H9 (cell line): ENCODE measurements at regions not wholly inside any gene's neighbourhood (a gene's known extent, or its start where the extent isn't known, plus 50 kb on each side); places are given as distances from the start of the nearest gene placed in this dataset.

ENCODE experiments used
- DNase-seq: peaks from one replicate; pipeline ENCODE4 v3.0.0-alpha.2; 2017
- H2AFZ ChIP-seq: one replicate; pipeline ENCODE4 v1.6.1; 2013; ENCODE audit warnings: mild to moderate bottlenecking, low read length, control low read depth, moderate library complexity
- H2AK5ac ChIP-seq: 2 replicates; pipeline ENCODE4 v1.6.1; 2013; ENCODE audit warnings: low read length, control low read depth, mixed read lengths; ENCODE audit not compliant: insufficient read length
- H2BK120ac ChIP-seq: one replicate; pipeline ENCODE4 v1.6.1; 2013; ENCODE audit warnings: low read depth, mild to moderate bottlenecking, low read length, control low read depth, inconsistent platforms; ENCODE audit not compliant: poor library complexity, severe bottlenecking
- H2BK12ac ChIP-seq: 2 replicates; pipeline ENCODE4 v1.6.1; 2013; ENCODE audit warnings: low read length, control low read depth, mixed read lengths, low read depth; ENCODE audit not compliant: insufficient read length
- H2BK15ac ChIP-seq: 2 replicates; pipeline ENCODE4 v1.6.1; 2013; ENCODE audit warnings: low read depth, low read length, control low read depth
- H2BK20ac ChIP-seq: one replicate; pipeline ENCODE4 v1.6.1; 2013; ENCODE audit warnings: low read depth, mild to moderate bottlenecking, low read length, control low read depth, inconsistent platforms; ENCODE audit not compliant: poor library complexity, severe bottlenecking
- H2BK5ac ChIP-seq: 2 replicates; pipeline ENCODE4 v1.6.1; 2013; ENCODE audit warnings: low read length, control low read depth, mixed read lengths; ENCODE audit not compliant: insufficient read length
- H3K14ac ChIP-seq: 2 replicates; pipeline ENCODE4 v1.6.1; 2013; ENCODE audit warnings: low read length, control low read depth; ENCODE audit not compliant: insufficient read depth
- H3K18ac ChIP-seq: 2 replicates; pipeline ENCODE4 v1.6.1; 2013; ENCODE audit warnings: low read depth, mild to moderate bottlenecking, mixed read lengths, low read length, control low read depth; ENCODE audit not compliant: insufficient read length
- H3K23ac ChIP-seq: 2 replicates; pipeline ENCODE4 v1.6.1; 2013; ENCODE audit warnings: low read length, control low read depth, mixed read lengths, low read depth; ENCODE audit not compliant: insufficient read length
- H3K23me2 ChIP-seq: 2 replicates; pipeline ENCODE4 v1.6.1; 2013; ENCODE audit warnings: low read depth, mild to moderate bottlenecking, mixed read lengths, low read length, control low read depth; ENCODE audit not compliant: insufficient read length, poor library complexity, severe bottlenecking
- H3K27ac ChIP-seq: 2 replicates; pipeline ENCODE4 v1.5.1; 2013; ENCODE audit warnings: low read length, control low read depth, mixed read lengths, low read depth; ENCODE audit not compliant: insufficient read length
- H3K27me3 ChIP-seq: 2 replicates; pipeline ENCODE4 v1.6.1; 2013; ENCODE audit warnings: low read length, control low read depth, inconsistent platforms; ENCODE audit not compliant: insufficient read depth
- H3K4ac ChIP-seq: 2 replicates; pipeline ENCODE4 v1.6.1; 2013; ENCODE audit warnings: low read depth, mild to moderate bottlenecking, control low read depth, inconsistent platforms, low read length, moderate library complexity
- H3K4me1 ChIP-seq: 2 replicates; pipeline ENCODE4 v1.6.1; 2013; ENCODE audit warnings: low read length, control low read depth, inconsistent platforms; ENCODE audit not compliant: insufficient read depth
- H3K4me2 ChIP-seq: 2 replicates; pipeline ENCODE4 v1.6.1; 2013; ENCODE audit warnings: low read length, control low read depth, mixed read lengths; ENCODE audit not compliant: insufficient read length, insufficient read depth
- H3K56ac ChIP-seq: 2 replicates; pipeline ENCODE4 v1.6.1; 2013; ENCODE audit warnings: low read depth, mild to moderate bottlenecking, mixed read lengths, low read length, control low read depth; ENCODE audit not compliant: insufficient read length
- H3K79me1 ChIP-seq: 2 replicates; pipeline ENCODE4 v1.6.1; 2013; ENCODE audit warnings: low read depth, mild to moderate bottlenecking, moderate library complexity, low read length, control low read depth, inconsistent platforms; ENCODE audit not compliant: insufficient read depth, poor library complexity, severe bottlenecking
- H3K79me2 ChIP-seq: 2 replicates; pipeline ENCODE4 v1.6.1; 2013; ENCODE audit warnings: low read length, control low read depth, inconsistent platforms; ENCODE audit not compliant: insufficient read depth
- H3K9ac ChIP-seq: 2 replicates; pipeline ENCODE4 v1.6.1; 2013; ENCODE audit warnings: low read length, control low read depth, mixed read lengths; ENCODE audit not compliant: insufficient read length; ENCODE audit errors: extremely low read depth
- H3K9me3 ChIP-seq: one replicate; pipeline ENCODE4 v1.6.1; 2013; ENCODE audit warnings: low read depth, low read length, inconsistent platforms; ENCODE audit not compliant: control insufficient read depth
- H3T11ph ChIP-seq: one replicate; pipeline ENCODE4 v1.6.1; 2013; ENCODE audit warnings: mild to moderate bottlenecking, low read length, control low read depth, inconsistent platforms
- H4K20me1 ChIP-seq: one replicate; pipeline ENCODE4 v1.6.1; 2013; ENCODE audit not compliant: control insufficient read depth, insufficient read length, insufficient read depth
- H4K5ac ChIP-seq: 2 replicates; pipeline ENCODE4 v1.6.1; 2013; ENCODE audit warnings: low read depth, mild to moderate bottlenecking, mixed read lengths, low read length, control low read depth; ENCODE audit not compliant: insufficient read length
- H4K8ac ChIP-seq: replicated peaks from 2 replicates; pipeline ENCODE4 v1.6.1; 2013; ENCODE audit warnings: low read length, control low read depth, mixed read lengths, low read depth; ENCODE audit not compliant: insufficient read length
- H4K91ac ChIP-seq: 2 replicates; pipeline ENCODE4 v1.6.1; 2013; ENCODE audit warnings: low read depth, mild to moderate bottlenecking, moderate library complexity, mixed read lengths, low read length, control low read depth; ENCODE audit not compliant: insufficient read length
- H3K27ac Mint-ChIP-seq, 3 experiments: 2 replicates in 2 of 3; 3 replicates in 1 of 3; pipeline ENCODE4 v1.8.0; 2020 to 2021; ENCODE audit warnings: mixed read lengths in 3 of 3, mild to moderate bottlenecking in 1 of 3, moderate library complexity in 1 of 3
- H3K27me3 Mint-ChIP-seq: 2 replicates; pipeline ENCODE4 v1.8.0; 2021; ENCODE audit warnings: low read depth, mild to moderate bottlenecking, moderate library complexity, mixed read lengths
- H3K36me3 Mint-ChIP-seq, 3 experiments: 2 replicates in 2 of 3; 3 replicates in 1 of 3; pipeline ENCODE4 v1.8.0; 2020 to 2021; ENCODE audit warnings: low read depth in 3 of 3, mixed read lengths in 3 of 3; ENCODE audit not compliant: insufficient read depth in 1 of 3
- H3K4me1 Mint-ChIP-seq, 2 experiments: 2 replicates each; pipeline ENCODE4 v1.8.0; 2020; ENCODE audit warnings: mixed read lengths in 2 of 2
- H3K4me3 Mint-ChIP-seq, 2 experiments: 2 replicates in 1 of 2; 3 replicates in 1 of 2; pipeline ENCODE4 v1.8.0; 2020 to 2021; ENCODE audit warnings: mild to moderate bottlenecking in 2 of 2, mixed read lengths in 2 of 2, moderate library complexity in 1 of 2
- H3K9me3 Mint-ChIP-seq, 2 experiments: 2 replicates in 1 of 2; 3 replicates in 1 of 2; pipeline ENCODE4 v1.8.0; 2020; ENCODE audit warnings: mild to moderate bottlenecking in 2 of 2, mixed read lengths in 2 of 2, moderate library complexity in 1 of 2
- CTCF ChIP-seq: fragments of 200-600 bp; sonication (generic); conservative IDR thresholded peaks from 3 replicates; pipeline ENCODE4 v1.8.0; 2021; ENCODE audit warnings: antibody characterized with exemption, mild to moderate bottlenecking

GRCh38 chr3:102162251-102162650 is 272.6 kb upstream of the ZPLD1 start:
- Histone ChIP-seq H3K14ac (no peak overlapping the region), H2BK20ac (no peak overlapping the region), H3K9me3 (no peaks in the 10 kb centered on the region), H4K5ac (no peak overlapping the region), H4K20me1 (no peaks in the 10 kb centered on the region), H3K23ac (no peak overlapping the region), H3K4me2 (no peak overlapping the region), H2AFZ (no peak overlapping the region), H3K79me1 (no peaks in the 10 kb centered on the region), H2BK12ac (no peak overlapping the region), H2BK5ac (no peak overlapping the region), H3K18ac (no peak overlapping the region), H2BK120ac (no peak overlapping the region), H2AK5ac (no peak overlapping the region), H3K9ac (no peak overlapping the region), H3K56ac (no peak overlapping the region), H3K23me2 (no peaks in the 10 kb centered on the region), H3T11ph (no peak overlapping the region), H3K27me3 (no peaks in the 10 kb centered on the region), H3K4ac (no peak overlapping the region), H4K91ac (no peak overlapping the region), H3K27ac (no peak overlapping the region), H4K8ac (no peak overlapping the region), H2BK15ac (no peak overlapping the region), H3K79me2 (no peaks in the 10 kb centered on the region), H3K4me1 (no peaks in the 10 kb centered on the region)
- no peak for TF ChIP-seq CTCF
- H3K9me3 Mint-ChIP-seq = no peaks in the 10 kb centered on the region
- no peaks in the 10 kb centered on the region; the same call in 1 of the 2 replicates for H3K27me3 Mint-ChIP-seq
- no peaks in the 10 kb centered on the region for H3K4me1 Mint-ChIP-seq
- no peak overlapping the region for H3K27ac Mint-ChIP-seq
- no peak for DNase-seq
- H3K4me3 Mint-ChIP-seq = no peak overlapping the region
- H3K36me3 Mint-ChIP-seq = no peaks in the 10 kb centered on the region
